H9 (cell line): ENCODE measurements at regions not wholly inside any gene's neighbourhood (a gene's known extent, or its start where the extent isn't known, plus 50 kb on each side); places are given as distances from the start of the nearest gene placed in this dataset.
A peak's percentile ranks its signal among the peaks of the same experiment; 100 is the strongest.

Experiments used
- DNase-seq: peaks from one replicate; pipeline ENCODE4 v3.0.0-alpha.2; 2017
- H2AFZ ChIP-seq: one replicate; pipeline ENCODE4 v1.6.1; 2013; ENCODE audit warnings: mild to moderate bottlenecking, low read length, control low read depth, moderate library complexity
- H2AK5ac ChIP-seq: 2 replicates; pipeline ENCODE4 v1.6.1; 2013; ENCODE audit warnings: low read length, control low read depth, mixed read lengths; ENCODE audit not compliant: insufficient read length
- H2BK120ac ChIP-seq: one replicate; pipeline ENCODE4 v1.6.1; 2013; ENCODE audit warnings: low read depth, mild to moderate bottlenecking, low read length, control low read depth, inconsistent platforms; ENCODE audit not compliant: poor library complexity, severe bottlenecking
- H2BK12ac ChIP-seq: 2 replicates; pipeline ENCODE4 v1.6.1; 2013; ENCODE audit warnings: low read length, control low read depth, mixed read lengths, low read depth; ENCODE audit not compliant: insufficient read length
- H2BK15ac ChIP-seq: 2 replicates; pipeline ENCODE4 v1.6.1; 2013; ENCODE audit warnings: low read depth, low read length, control low read depth
- H2BK20ac ChIP-seq: one replicate; pipeline ENCODE4 v1.6.1; 2013; ENCODE audit warnings: low read depth, mild to moderate bottlenecking, low read length, control low read depth, inconsistent platforms; ENCODE audit not compliant: poor library complexity, severe bottlenecking
- H2BK5ac ChIP-seq: 2 replicates; pipeline ENCODE4 v1.6.1; 2013; ENCODE audit warnings: low read length, control low read depth, mixed read lengths; ENCODE audit not compliant: insufficient read length
- H3K14ac ChIP-seq: 2 replicates; pipeline ENCODE4 v1.6.1; 2013; ENCODE audit warnings: low read length, control low read depth; ENCODE audit not compliant: insufficient read depth
- H3K18ac ChIP-seq: 2 replicates; pipeline ENCODE4 v1.6.1; 2013; ENCODE audit warnings: low read depth, mild to moderate bottlenecking, mixed read lengths, low read length, control low read depth; ENCODE audit not compliant: insufficient read length
- H3K23ac ChIP-seq: 2 replicates; pipeline ENCODE4 v1.6.1; 2013; ENCODE audit warnings: low read length, control low read depth, mixed read lengths, low read depth; ENCODE audit not compliant: insufficient read length
- H3K23me2 ChIP-seq: 2 replicates; pipeline ENCODE4 v1.6.1; 2013; ENCODE audit warnings: low read depth, mild to moderate bottlenecking, mixed read lengths, low read length, control low read depth; ENCODE audit not compliant: insufficient read length, poor library complexity, severe bottlenecking
- H3K27ac ChIP-seq: 2 replicates; pipeline ENCODE4 v1.5.1; 2013; ENCODE audit warnings: low read length, control low read depth, mixed read lengths, low read depth; ENCODE audit not compliant: insufficient read length
- H3K27me3 ChIP-seq: 2 replicates; pipeline ENCODE4 v1.6.1; 2013; ENCODE audit warnings: low read length, control low read depth, inconsistent platforms; ENCODE audit not compliant: insufficient read depth
- H3K4ac ChIP-seq: 2 replicates; pipeline ENCODE4 v1.6.1; 2013; ENCODE audit warnings: low read depth, mild to moderate bottlenecking, control low read depth, inconsistent platforms, low read length, moderate library complexity
- H3K4me1 ChIP-seq: 2 replicates; pipeline ENCODE4 v1.6.1; 2013; ENCODE audit warnings: low read length, control low read depth, inconsistent platforms; ENCODE audit not compliant: insufficient read depth
- H3K4me2 ChIP-seq: 2 replicates; pipeline ENCODE4 v1.6.1; 2013; ENCODE audit warnings: low read length, control low read depth, mixed read lengths; ENCODE audit not compliant: insufficient read length, insufficient read depth
- H3K56ac ChIP-seq: 2 replicates; pipeline ENCODE4 v1.6.1; 2013; ENCODE audit warnings: low read depth, mild to moderate bottlenecking, mixed read lengths, low read length, control low read depth; ENCODE audit not compliant: insufficient read length
- H3K79me1 ChIP-seq: 2 replicates; pipeline ENCODE4 v1.6.1; 2013; ENCODE audit warnings: low read depth, mild to moderate bottlenecking, moderate library complexity, low read length, control low read depth, inconsistent platforms; ENCODE audit not compliant: insufficient read depth, poor library complexity, severe bottlenecking
- H3K79me2 ChIP-seq: 2 replicates; pipeline ENCODE4 v1.6.1; 2013; ENCODE audit warnings: low read length, control low read depth, inconsistent platforms; ENCODE audit not compliant: insufficient read depth
- H3K9ac ChIP-seq: 2 replicates; pipeline ENCODE4 v1.6.1; 2013; ENCODE audit warnings: low read length, control low read depth, mixed read lengths; ENCODE audit not compliant: insufficient read length; ENCODE audit errors: extremely low read depth
- H3K9me3 ChIP-seq: one replicate; pipeline ENCODE4 v1.6.1; 2013; ENCODE audit warnings: low read depth, low read length, inconsistent platforms; ENCODE audit not compliant: control insufficient read depth
- H3T11ph ChIP-seq: one replicate; pipeline ENCODE4 v1.6.1; 2013; ENCODE audit warnings: mild to moderate bottlenecking, low read length, control low read depth, inconsistent platforms
- H4K20me1 ChIP-seq: one replicate; pipeline ENCODE4 v1.6.1; 2013; ENCODE audit not compliant: control insufficient read depth, insufficient read length, insufficient read depth
- H4K5ac ChIP-seq: 2 replicates; pipeline ENCODE4 v1.6.1; 2013; ENCODE audit warnings: low read depth, mild to moderate bottlenecking, mixed read lengths, low read length, control low read depth; ENCODE audit not compliant: insufficient read length
- H4K8ac ChIP-seq: replicated peaks from 2 replicates; pipeline ENCODE4 v1.6.1; 2013; ENCODE audit warnings: low read length, control low read depth, mixed read lengths, low read depth; ENCODE audit not compliant: insufficient read length
- H4K91ac ChIP-seq: 2 replicates; pipeline ENCODE4 v1.6.1; 2013; ENCODE audit warnings: low read depth, mild to moderate bottlenecking, moderate library complexity, mixed read lengths, low read length, control low read depth; ENCODE audit not compliant: insufficient read length
- H3K27ac Mint-ChIP-seq, 3 experiments: 2 replicates in 2 of 3; 3 replicates in 1 of 3; pipeline ENCODE4 v1.8.0; 2020 to 2021; ENCODE audit warnings: mixed read lengths in 3 of 3, mild to moderate bottlenecking in 1 of 3, moderate library complexity in 1 of 3
- H3K27me3 Mint-ChIP-seq: 2 replicates; pipeline ENCODE4 v1.8.0; 2021; ENCODE audit warnings: low read depth, mild to moderate bottlenecking, moderate library complexity, mixed read lengths
- H3K36me3 Mint-ChIP-seq, 3 experiments: 2 replicates in 2 of 3; 3 replicates in 1 of 3; pipeline ENCODE4 v1.8.0; 2020 to 2021; ENCODE audit warnings: low read depth in 3 of 3, mixed read lengths in 3 of 3; ENCODE audit not compliant: insufficient read depth in 1 of 3
- H3K4me1 Mint-ChIP-seq, 2 experiments: 2 replicates each; pipeline ENCODE4 v1.8.0; 2020; ENCODE audit warnings: mixed read lengths in 2 of 2
- H3K4me3 Mint-ChIP-seq, 2 experiments: 2 replicates in 1 of 2; 3 replicates in 1 of 2; pipeline ENCODE4 v1.8.0; 2020 to 2021; ENCODE audit warnings: mild to moderate bottlenecking in 2 of 2, mixed read lengths in 2 of 2, moderate library complexity in 1 of 2
- H3K9me3 Mint-ChIP-seq, 2 experiments: 2 replicates in 1 of 2; 3 replicates in 1 of 2; pipeline ENCODE4 v1.8.0; 2020; ENCODE audit warnings: mild to moderate bottlenecking in 2 of 2, mixed read lengths in 2 of 2, moderate library complexity in 1 of 2
- CTCF ChIP-seq: fragments of 200-600 bp; sonication (generic); conservative IDR thresholded peaks from 3 replicates; pipeline ENCODE4 v1.8.0; 2021; ENCODE audit warnings: antibody characterized with exemption, mild to moderate bottlenecking
- WGBS: extraction: QIAGEN DNeasy Blood & Tissue Kit; methylation state at CpG from one replicate; pipeline ENCODE4 v1.1.7; 2013; ENCODE audit warnings: missing lambda C conversion rate, low lambda C conversion rate, mixed read lengths; ENCODE audit not compliant: insufficient read length; ENCODE audit errors: extremely low coverage; 5-methylcytosine and 5-hydroxymethylcytosine counted together

GRCh38 chr5:96112123-96112670 is 150.5 kb upstream of the ELL2 start:
- H3K9me3 Mint-ChIP-seq = peaks cover 4 to 8% of the 10 kb centered on the region in 2 experiments; a peak in 3 of 5 replicates
- Histone ChIP-seq H3K56ac (no peak overlapping the region), H3T11ph (no peak overlapping the region), H3K79me1 (no peaks in the 10 kb centered on the region), H2AFZ (no peak overlapping the region), H3K23me2 (no peaks in the 10 kb centered on the region), H3K9ac (no peak overlapping the region), H3K27me3 (no peaks in the 10 kb centered on the region), H3K27ac (no peak overlapping the region), H4K91ac (no peak overlapping the region), H3K4me2 (no peak overlapping the region), H2BK20ac (no peak overlapping the region), H3K4me1 (no peaks in the 10 kb centered on the region), H2BK120ac (no peak overlapping the region), H4K5ac (no peak overlapping the region), H4K20me1 (no peaks in the 10 kb centered on the region), H2AK5ac (no peak overlapping the region), H3K23ac (no peak overlapping the region), H4K8ac (no peak overlapping the region), H3K18ac (no peak overlapping the region), H2BK12ac (no peak overlapping the region), H3K4ac (no peak overlapping the region), H2BK15ac (no peak overlapping the region), H3K79me2 (no peaks in the 10 kb centered on the region), H3K9me3 (no peaks in the 10 kb centered on the region), H3K14ac (no peak overlapping the region), H2BK5ac (no peak overlapping the region)
- H3K4me1 Mint-ChIP-seq = peaks cover 3% of the 10 kb centered on the region in 2 experiments; a peak in 2 of 4 replicates
- DNase-seq = no peak
- peaks cover 4 to 11% (median 7%) of the 10 kb centered on the region in 3 experiments; a peak in 5 of 7 replicates for H3K36me3 Mint-ChIP-seq
- peak; percentile 33; the same call in 2 of the 3 replicates for TF ChIP-seq CTCF
- WGBS = no CpG with 5 or more reads among the region's 1 CpG
- no peaks in the 10 kb centered on the region for H3K27me3 Mint-ChIP-seq
- H3K4me3 Mint-ChIP-seq = no peak overlapping the region
- no peak overlapping the region for H3K27ac Mint-ChIP-seq
